Activated T-helper 1 cell treated with anti-CD3 and anti-CD28 coated beads, Interleukin-12 subunit alpha, Interleukin-12 subunit beta, Interleukin-2, Interleukin-4 antibody, amounts not matched to agents 30 ng/mL and 10 ng/mL and 1 ng/mL, durations not matched to agents 14 hours and 24 hours and 36 hours (primary cell): ENCODE measurements at regions not wholly inside any gene's neighbourhood (a gene's known extent, or its start where the extent isn't known, plus 50 kb on each side); places are given as distances from the start of the nearest gene placed in this dataset.

Experiments
- DNase-seq: peaks from one replicate; pipeline ENCODE4 v3.0.0; 2021; ENCODE audit warnings: low spot score
- H3K27ac Mint-ChIP-seq: one replicate; pipeline ENCODE4 v1.8.0; 2021; ENCODE audit warnings: mild to moderate bottlenecking, mixed read lengths
- H3K27me3 Mint-ChIP-seq: one replicate; pipeline ENCODE4 v1.8.0; 2022; ENCODE audit warnings: mild to moderate bottlenecking, moderate library complexity, mixed read lengths; ENCODE audit not compliant: insufficient read depth
- H3K36me3 Mint-ChIP-seq: one replicate; pipeline ENCODE4 v1.8.0; 2021; ENCODE audit warnings: low read depth, mixed read lengths
- H3K4me1 Mint-ChIP-seq: one replicate; pipeline ENCODE4 v1.8.0; 2021; ENCODE audit warnings: low read depth, mixed read lengths
- H3K4me3 Mint-ChIP-seq: one replicate; pipeline ENCODE4 v1.8.0; 2021; ENCODE audit warnings: mild to moderate bottlenecking, moderate library complexity, mixed read lengths
- H3K9me3 Mint-ChIP-seq: one replicate; pipeline ENCODE4 v1.8.0; 2021; ENCODE audit warnings: mixed read lengths
- intact Hi-C: fragments of 100-400 bp; cut with micrococcal nuclease; formaldehyde crosslinking; loops from one replicate; pipeline ENCODE4 v1.15.1; 2024

- DNase-seq = no peak
- Mint-ChIP-seq H3K27me3 (no peaks in the 10 kb centered on the region), H3K36me3 (no peaks in the 10 kb centered on the region), H3K27ac (no peak overlapping the region), H3K9me3 (no peaks in the 10 kb centered on the region), H3K4me1 (no peaks in the 10 kb centered on the region), H3K4me3 (no peak overlapping the region)
- intact Hi-C loops = no loop called here
Measured at GRCh38 chr2:16006537-16007166, 66.3 kb downstream of the MYCN start.

- Mint-ChIP-seq H3K4me1 (no peaks in the 10 kb centered on the region), H3K4me3 (no peak overlapping the region), H3K36me3 (no peaks in the 10 kb centered on the region), H3K9me3 (no peaks in the 10 kb centered on the region), H3K27me3 (no peaks in the 10 kb centered on the region), H3K27ac (no peak overlapping the region)
- intact Hi-C loops = no loop called here
- no peak for DNase-seq
Measured at GRCh38 chr2:16005816-16006536, 65.6 kb downstream of the MYCN start.

DNA sequence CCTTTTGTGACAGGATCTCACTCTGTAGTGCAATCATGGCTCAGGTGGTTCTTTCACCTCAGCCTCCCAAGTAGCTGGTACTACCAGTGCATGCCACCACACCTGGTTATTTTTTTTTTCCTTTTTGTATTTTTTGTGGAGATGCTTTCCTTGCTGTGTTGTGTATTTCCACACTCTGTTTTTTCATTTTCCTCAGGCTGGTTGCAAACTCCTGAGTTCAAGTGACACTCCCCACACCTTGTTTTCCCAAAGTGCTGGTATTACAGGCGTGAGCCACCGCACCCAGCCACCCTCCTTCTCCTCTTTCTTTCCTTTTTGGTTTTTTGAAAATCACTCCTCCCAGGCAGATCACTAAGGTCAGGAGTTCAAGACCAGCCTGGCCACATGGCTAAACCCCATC is 65.0 kb downstream of the MYCN start:
- H3K9me3 Mint-ChIP-seq = no peaks in the 10 kb centered on the region
- no peak overlapping the region for H3K4me3 Mint-ChIP-seq
- H3K36me3 Mint-ChIP-seq = no peaks in the 10 kb centered on the region

GRCh38 chr2:16003809-16004208 is 63.5 kb downstream of the MYCN start:
- Mint-ChIP-seq H3K4me1 (no peaks in the 10 kb centered on the region), H3K4me3 (no peak overlapping the region), H3K27ac (no peak overlapping the region), H3K27me3 (no peaks in the 10 kb centered on the region), H3K36me3 (no peaks in the 10 kb centered on the region), H3K9me3 (no peaks in the 10 kb centered on the region)
- intact Hi-C loops = no loop called here
- no peak for DNase-seq

More for the DNA sequence above, 65.0 kb downstream of the MYCN start:
- no peak for DNase-seq
- H3K27ac Mint-ChIP-seq = no peak overlapping the region
- H3K27me3 Mint-ChIP-seq = no peaks in the 10 kb centered on the region
- H3K4me1 Mint-ChIP-seq = no peaks in the 10 kb centered on the region
- intact Hi-C loops = no loop called here

DNA sequence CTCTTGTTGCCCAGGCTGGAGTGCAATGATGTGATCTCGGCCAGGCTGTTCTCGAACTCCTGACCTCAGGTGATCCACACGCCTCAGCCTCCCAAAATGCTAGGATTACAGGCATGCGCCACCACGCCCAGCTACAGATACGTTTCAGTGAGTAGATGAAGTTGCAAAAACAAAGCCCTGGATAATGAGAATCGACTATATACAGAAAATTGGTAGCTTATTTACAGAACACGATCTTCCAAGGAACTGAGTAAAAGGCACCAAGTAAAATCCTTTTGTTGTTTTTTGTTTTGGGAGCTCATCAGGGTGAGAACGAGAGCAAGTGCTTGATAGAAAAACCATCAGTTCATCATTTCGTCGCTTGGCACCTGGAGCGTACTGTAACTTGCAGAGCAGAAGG is 62.8 kb downstream of the MYCN start:
- H3K36me3 Mint-ChIP-seq = no peaks in the 10 kb centered on the region
- intact Hi-C loops = no loop called here
- no peak overlapping the region for H3K27ac Mint-ChIP-seq
- no peaks in the 10 kb centered on the region for H3K27me3 Mint-ChIP-seq
- H3K9me3 Mint-ChIP-seq = no peaks in the 10 kb centered on the region
- H3K4me1 Mint-ChIP-seq = no peaks in the 10 kb centered on the region
- DNase-seq = no peak
- H3K4me3 Mint-ChIP-seq = no peak overlapping the region

DNA sequence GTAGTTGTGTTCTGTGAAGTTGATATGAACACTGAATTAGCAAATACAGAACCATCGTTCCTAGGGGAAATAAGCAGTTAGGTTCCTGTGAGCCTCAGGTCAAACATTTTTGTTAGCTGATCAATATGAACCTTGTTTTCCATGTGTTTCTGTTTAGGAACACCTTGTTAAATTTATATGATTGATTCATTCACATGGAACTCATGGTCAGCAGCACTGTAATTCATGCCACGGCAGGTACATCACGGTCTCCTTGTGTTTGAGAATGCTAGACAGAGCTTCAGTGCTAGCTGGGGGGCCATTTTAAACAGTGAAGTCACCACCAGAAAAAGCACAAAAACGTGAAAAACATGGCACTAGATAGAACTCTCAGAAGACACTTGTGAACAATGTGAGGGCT is 62.2 kb downstream of the MYCN start:
- H3K36me3 Mint-ChIP-seq = no peaks in the 10 kb centered on the region
- no peak for DNase-seq
- H3K4me3 Mint-ChIP-seq = no peak overlapping the region
- no peaks in the 10 kb centered on the region for H3K27me3 Mint-ChIP-seq
- no peaks in the 10 kb centered on the region for H3K4me1 Mint-ChIP-seq
- intact Hi-C loops = no loop called here
- no peak overlapping the region for H3K27ac Mint-ChIP-seq
- no peaks in the 10 kb centered on the region for H3K9me3 Mint-ChIP-seq

DNA sequence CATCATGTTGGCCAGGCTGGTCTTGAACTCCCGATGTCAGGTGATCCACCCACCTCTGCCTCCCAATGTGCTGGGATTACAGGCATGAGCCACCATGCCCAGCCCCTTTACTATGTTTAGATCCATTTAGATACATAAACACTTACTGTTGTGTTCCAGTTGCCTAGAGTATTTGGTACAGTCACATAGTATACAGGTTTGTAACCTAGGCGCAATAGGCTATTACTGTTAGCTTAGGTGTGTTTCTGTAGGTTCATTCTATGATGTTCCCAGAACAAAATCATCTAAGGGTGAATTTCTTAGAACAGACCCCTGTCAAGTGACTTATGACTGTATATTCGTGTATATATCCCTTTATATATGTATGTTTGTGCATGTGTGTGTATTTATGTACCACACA is 61.8 kb downstream of the MYCN start:
- DNase-seq = no peak
- Mint-ChIP-seq H3K4me3 (no peak overlapping the region), H3K4me1 (no peaks in the 10 kb centered on the region), H3K27ac (no peak overlapping the region), H3K27me3 (no peaks in the 10 kb centered on the region), H3K36me3 (no peaks in the 10 kb centered on the region), H3K9me3 (no peaks in the 10 kb centered on the region)
- intact Hi-C loops = no loop called here

GRCh38 chr2:16000642-16001041 is 60.3 kb downstream of the MYCN start:
- intact Hi-C loops = no loop called here
- no peaks in the 10 kb centered on the region for H3K4me1 Mint-ChIP-seq

DNA sequence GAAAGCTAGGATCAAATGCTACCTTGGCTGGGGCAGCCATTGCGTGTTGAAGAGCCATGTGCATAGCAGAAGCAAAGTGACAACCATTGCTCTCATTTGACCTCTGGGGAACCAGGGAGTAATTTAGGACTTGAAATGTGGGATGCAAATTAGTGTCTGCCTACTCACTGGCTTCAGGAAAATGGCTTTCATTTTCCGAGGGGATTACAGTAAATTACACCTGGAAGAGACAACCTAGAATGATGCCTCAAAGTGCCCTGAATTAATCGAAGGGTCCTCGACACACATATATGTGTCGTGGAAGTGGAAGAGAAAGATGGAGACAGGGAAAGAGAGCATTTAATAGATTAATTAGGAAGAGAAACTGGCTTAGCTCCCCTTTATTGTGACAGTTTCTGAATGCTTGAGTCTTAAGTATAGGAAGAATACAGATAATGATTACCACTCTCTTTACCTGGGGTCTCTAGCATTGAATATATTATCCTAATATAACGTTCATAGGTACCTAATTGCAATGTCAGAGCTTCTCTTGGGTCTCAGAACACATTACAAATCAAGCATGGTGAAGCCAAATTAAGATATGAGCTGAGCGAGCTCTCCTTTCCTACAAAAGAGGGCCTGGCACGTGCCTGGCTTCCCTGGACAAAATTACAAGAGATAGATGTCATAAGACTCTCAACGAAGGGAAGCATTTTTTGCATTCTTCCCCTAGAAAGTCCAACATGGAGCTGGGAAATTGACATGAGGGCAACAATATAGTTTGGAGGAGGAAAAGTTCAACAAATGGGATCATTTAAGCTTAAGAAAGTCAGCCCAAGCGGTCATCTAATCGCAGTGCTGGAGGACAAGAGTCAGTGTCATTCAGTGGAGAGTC is 59.5 kb downstream of the MYCN start:
- no peak for DNase-seq
- Mint-ChIP-seq H3K9me3 (no peaks in the 10 kb centered on the region), H3K4me1 (no peaks in the 10 kb centered on the region), H3K36me3 (no peaks in the 10 kb centered on the region), H3K4me3 (no peak overlapping the region), H3K27ac (no peak overlapping the region), H3K27me3 (no peaks in the 10 kb centered on the region)
- intact Hi-C loops = no loop called here

More at GRCh38 chr2:16000642-16001041, 60.3 kb downstream of the MYCN start:
- Mint-ChIP-seq H3K36me3 (no peaks in the 10 kb centered on the region), H3K9me3 (no peaks in the 10 kb centered on the region), H3K4me3 (no peak overlapping the region), H3K27me3 (no peaks in the 10 kb centered on the region), H3K27ac (no peak overlapping the region)
- no peak for DNase-seq

- H3K27ac Mint-ChIP-seq = no peak overlapping the region
- H3K27me3 Mint-ChIP-seq = no peaks in the 10 kb centered on the region
- intact Hi-C loops = no loop called here
- no peaks in the 10 kb centered on the region for H3K4me1 Mint-ChIP-seq
- H3K36me3 Mint-ChIP-seq = no peaks in the 10 kb centered on the region
- no peaks in the 10 kb centered on the region for H3K9me3 Mint-ChIP-seq
- no peak overlapping the region for H3K4me3 Mint-ChIP-seq
- no peak for DNase-seq
Measured at GRCh38 chr2:15997728-15998280, 57.5 kb downstream of the MYCN start.

GRCh38 chr2:15996536-15997423 is 56.4 kb downstream of the MYCN start:
- no peaks in the 10 kb centered on the region for H3K9me3 Mint-ChIP-seq
- H3K27ac Mint-ChIP-seq = no peak overlapping the region
- H3K4me1 Mint-ChIP-seq = no peaks in the 10 kb centered on the region
- H3K36me3 Mint-ChIP-seq = no peaks in the 10 kb centered on the region
- H3K4me3 Mint-ChIP-seq = no peak overlapping the region
- intact Hi-C loops = no loop called here
- DNase-seq = no peak
- no peaks in the 10 kb centered on the region for H3K27me3 Mint-ChIP-seq
